ENCODE measurements at regions not wholly inside any gene's neighbourhood (a gene's known extent, or its start where the extent isn't known, plus 50 kb on each side); places are given as distances from the start of the nearest gene placed in this dataset.

- DNase-seq (ENCODE audit: extremely low read depth, low read depth), result no peak
- TF ChIP-seq, protein P1, sequence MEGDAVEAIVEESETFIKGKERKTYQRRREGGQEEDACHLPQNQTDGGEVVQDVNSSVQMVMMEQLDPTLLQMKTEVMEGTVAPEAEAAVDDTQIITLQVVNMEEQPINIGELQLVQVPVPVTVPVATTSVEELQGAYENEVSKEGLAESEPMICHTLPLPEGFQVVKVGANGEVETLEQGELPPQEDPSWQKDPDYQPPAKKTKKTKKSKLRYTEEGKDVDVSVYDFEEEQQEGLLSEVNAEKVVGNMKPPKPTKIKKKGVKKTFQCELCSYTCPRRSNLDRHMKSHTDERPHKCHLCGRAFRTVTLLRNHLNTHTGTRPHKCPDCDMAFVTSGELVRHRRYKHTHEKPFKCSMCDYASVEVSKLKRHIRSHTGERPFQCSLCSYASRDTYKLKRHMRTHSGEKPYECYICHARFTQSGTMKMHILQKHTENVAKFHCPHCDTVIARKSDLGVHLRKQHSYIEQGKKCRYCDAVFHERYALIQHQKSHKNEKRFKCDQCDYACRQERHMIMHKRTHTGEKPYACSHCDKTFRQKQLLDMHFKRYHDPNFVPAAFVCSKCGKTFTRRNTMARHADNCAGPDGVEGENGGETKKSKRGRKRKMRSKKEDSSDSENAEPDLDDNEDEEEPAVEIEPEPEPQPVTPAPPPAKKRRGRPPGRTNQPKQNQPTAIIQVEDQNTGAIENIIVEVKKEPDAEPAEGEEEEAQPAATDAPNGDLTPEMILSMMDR (IDR thresholded peaks at IDR 0.05; ENCODE audit: low read depth, low read length), result no peak
Measured at GRCh38 chr1:34280509-34280908, 103.8 kb downstream of the C1orf94 start.

GRCh38 chr1:34283142-34283541 is 106.4 kb downstream of the C1orf94 start:
- DNase-seq (ENCODE audit: extremely low read depth, low read depth), result no peak

DNA sequence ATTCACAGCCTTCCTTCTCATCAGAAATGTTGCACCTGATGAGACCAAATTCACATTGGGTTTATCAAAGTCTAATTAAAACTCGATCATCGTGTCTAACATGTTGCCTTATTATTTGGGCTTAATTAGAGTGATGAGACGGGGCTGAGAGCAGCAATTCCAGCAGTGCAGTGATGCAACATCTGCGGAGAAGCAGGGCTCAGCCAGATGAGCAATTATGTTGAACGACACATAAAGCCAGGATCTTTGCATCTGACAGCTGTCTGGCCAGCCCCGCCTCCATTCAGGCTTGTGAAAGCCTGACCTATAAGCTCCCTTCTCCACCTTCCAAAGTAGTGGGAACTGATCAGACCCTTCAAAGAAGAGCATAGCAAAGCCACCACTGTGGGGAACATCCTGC is 109.8 kb downstream of the C1orf94 start:
- TF ChIP-seq, protein P1 (IDR thresholded peaks at IDR 0.05; ENCODE audit: low read depth, low read length), result no peak
- DNase-seq (ENCODE audit: extremely low read depth, low read depth), result no peak

More at GRCh38 chr1:34283142-34283541, 106.4 kb downstream of the C1orf94 start:
- TF ChIP-seq, protein P1 (IDR thresholded peaks at IDR 0.05; ENCODE audit: low read depth, low read length), result no peak

GRCh38 chr1:34290831-34291230 is 114.1 kb downstream of the C1orf94 start:
- DNase-seq (ENCODE audit: extremely low read depth, low read depth), result no peak

GRCh38 chr1:34292472-34292871 is 115.8 kb downstream of the C1orf94 start:
- no peak for DNase-seq (ENCODE audit: extremely low read depth, low read depth)
- TF ChIP-seq, protein P1 (IDR thresholded peaks at IDR 0.05; ENCODE audit: low read depth, low read length), result no peak; the same call in 1 of the 2 replicates

More at GRCh38 chr1:34290831-34291230, 114.1 kb downstream of the C1orf94 start:
- TF ChIP-seq, protein P1 (IDR thresholded peaks at IDR 0.05; ENCODE audit: low read depth, low read length), result no peak

DNA sequence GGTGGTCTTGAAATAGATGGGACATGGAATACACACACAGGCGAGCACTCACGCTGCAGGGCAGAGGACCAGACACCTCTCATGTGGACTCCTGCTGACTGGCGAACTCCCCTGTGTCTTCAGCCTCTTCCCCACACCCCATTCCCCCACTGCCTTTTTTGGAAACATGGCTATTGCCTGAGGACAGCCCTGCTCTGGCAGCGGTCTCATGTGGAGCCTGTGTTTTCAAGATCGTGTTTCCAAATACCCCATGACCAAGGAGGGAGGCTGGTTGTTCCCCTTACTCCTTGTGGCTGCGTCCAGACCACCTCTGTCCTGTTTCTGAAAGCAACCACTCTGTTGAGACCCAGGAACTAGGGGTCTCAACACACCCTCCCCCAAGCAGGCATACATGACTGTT is 119.4 kb downstream of the C1orf94 start:
- TF ChIP-seq, protein P1 (IDR thresholded peaks at IDR 0.05; ENCODE audit: low read depth, low read length), result no peak
- no peak for DNase-seq (ENCODE audit: extremely low read depth, low read depth)

- TF ChIP-seq, protein P1 (IDR thresholded peaks at IDR 0.05; ENCODE audit: low read depth, low read length), result no peak
Measured at GRCh38 chr1:34302798-34303197, 126.1 kb downstream of the C1orf94 start.

More at GRCh38 chr1:34302798-34303197, 126.1 kb downstream of the C1orf94 start:
- no peak for DNase-seq (ENCODE audit: extremely low read depth, low read depth)
